GM21825 (cell line): ENCODE measurements at regions not wholly inside any gene's neighbourhood (a gene's known extent, or its start where the extent isn't known, plus 50 kb on each side); places are given as distances from the start of the nearest gene placed in this dataset.

Source experiments
- ATAC-seq: cut with Tn5 transposase; IDR thresholded peaks from one replicate; pipeline ENCODE4 v1.9.1; 2021; ENCODE audit warnings: mild to moderate bottlenecking, moderate library complexity; ENCODE audit not compliant: unreplicated experiment

- no peak for ATAC-seq
These were observed 381.6 kb upstream of the ADAMTS16 start for GRCh38 chr5:4758550-4758949.

GRCh38 chr5:4758996-4759395 is 381.1 kb upstream of the ADAMTS16 start:
- no peak for ATAC-seq

GRCh38 chr5:4762316-4762715 is 377.8 kb upstream of the ADAMTS16 start:
- ATAC-seq: no peak

- ATAC-seq: no peak
These were observed 374.7 kb upstream of the ADAMTS16 start for GRCh38 chr5:4765411-4765810.

- no peak for ATAC-seq
These were observed 374.0 kb upstream of the ADAMTS16 start for GRCh38 chr5:4766101-4766500.

DNA sequence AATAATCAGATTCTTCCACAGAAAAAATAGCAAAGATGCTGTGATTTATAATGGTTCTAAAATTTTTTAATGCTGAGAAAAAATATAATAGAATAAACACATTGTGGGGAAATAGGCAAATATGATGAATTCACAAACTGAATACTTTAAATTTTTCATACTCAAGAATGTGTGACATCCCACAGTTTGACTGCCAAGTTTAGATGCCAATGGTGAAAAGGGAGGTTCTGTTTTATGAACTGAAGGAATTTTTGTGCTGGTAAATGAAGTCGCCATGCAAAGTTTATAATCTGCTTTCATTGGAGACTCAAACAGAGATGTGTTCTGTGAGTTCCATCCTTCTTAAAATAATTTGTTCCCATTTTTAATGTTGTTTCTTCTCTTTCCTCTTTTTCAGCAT is 367.5 kb upstream of the ADAMTS16 start:
- ATAC-seq: no peak

DNA sequence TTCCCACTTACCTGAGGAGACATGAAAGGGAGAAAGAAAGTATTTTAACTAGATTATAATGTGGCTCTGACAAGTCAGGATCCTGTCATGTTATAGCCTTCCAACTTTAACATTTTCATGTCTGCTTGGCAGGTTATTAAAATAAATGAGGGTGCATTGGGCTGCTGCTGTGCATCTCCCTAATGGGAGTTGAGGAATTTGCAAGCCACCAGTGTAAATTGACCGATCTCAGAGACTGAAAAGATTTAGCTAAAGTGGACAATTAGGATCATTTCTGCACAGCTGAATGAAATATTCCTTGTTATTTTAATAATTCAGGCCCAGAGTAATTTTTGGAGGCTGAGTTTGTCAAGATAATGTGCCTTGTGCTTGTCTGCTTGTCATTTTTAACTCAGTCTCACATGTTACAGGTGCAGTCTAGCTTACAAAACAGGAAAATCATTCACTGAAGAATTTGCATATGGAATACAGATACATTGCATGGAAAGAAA is 366.3 kb upstream of the ADAMTS16 start:
- no peak for ATAC-seq

DNA sequence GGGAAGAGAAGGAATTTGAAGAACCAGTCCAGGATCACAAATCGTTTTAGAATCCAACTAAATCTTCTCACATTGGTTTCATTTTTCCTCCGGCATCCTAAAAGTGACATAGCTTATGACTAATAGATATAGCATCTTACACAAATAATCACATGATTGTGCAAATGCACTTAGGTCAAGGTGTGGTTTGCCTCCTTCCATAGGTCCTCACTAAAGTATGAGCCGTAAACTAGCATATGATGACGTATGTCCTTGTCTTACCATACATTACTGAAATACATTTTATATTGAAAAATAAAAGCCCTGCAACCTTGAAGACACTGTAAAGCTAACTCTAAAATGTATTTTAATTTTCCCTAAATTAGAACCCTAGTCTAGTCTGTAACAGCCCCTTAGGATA is 362.7 kb upstream of the ADAMTS16 start:
- ATAC-seq: no peak

DNA sequence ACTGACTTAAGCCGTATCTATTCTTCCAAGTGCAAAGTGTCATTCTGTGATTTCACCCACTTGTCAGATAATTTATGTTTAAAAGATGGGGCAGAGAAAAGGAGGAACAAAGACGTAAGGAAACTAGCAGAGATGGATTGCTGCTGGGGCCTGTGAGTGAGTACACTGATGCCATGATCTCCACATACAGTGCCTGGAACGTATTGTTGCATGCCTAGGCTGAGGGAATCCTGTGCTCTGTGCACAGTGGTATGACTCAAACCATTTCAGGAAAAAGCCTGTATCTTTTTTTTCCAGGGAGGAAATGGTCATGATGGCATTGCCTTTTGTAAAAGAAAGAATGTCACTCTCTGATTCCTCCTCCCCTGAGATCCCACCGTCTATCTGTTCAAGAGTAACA is 359.5 kb upstream of the ADAMTS16 start:
- ATAC-seq: no peak

GRCh38 chr5:4781299-4781698 is 358.8 kb upstream of the ADAMTS16 start:
- no peak for ATAC-seq

GRCh38 chr5:4785971-4786370 is 354.2 kb upstream of the ADAMTS16 start:
- no peak for ATAC-seq

DNA sequence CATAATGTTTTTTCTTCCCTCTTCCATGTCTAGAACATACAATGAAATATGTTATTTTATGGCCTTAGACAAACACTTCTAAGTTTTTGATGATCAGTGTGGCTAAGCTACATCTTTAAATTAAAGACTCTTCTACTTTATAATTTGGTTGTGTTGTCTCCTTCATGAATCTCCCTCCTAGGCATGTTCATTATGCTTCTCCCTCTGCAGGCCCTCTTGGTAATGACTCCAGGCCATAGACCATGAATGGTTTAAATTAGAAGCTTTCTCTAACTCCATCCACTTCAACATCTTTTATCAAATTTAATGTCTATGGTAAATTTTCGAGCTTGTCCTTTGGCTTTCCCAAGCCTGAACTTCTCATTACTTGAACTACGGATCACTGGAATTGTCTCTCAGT is 342.7 kb upstream of the ADAMTS16 start:
- ATAC-seq: no peak

DNA sequence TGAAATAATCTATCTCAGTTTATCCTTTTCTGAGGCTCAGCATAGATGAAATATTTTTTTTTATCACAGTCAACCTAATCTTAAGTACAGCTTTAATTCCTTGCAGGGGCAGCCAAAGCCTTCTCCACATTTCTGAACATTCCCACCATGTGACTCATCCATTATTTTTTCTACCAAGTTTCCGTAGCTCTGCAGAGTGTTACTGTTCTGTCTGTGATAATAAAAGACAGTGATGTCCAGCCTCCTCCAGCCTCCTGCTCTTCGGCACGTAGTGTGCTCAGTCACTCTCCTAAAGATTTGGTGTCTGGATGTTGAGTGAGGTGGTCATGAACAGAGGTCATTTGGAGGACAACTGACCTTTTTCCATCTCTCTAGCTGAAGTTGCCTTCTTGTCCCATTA is 338.1 kb upstream of the ADAMTS16 start:
- no peak for ATAC-seq

DNA sequence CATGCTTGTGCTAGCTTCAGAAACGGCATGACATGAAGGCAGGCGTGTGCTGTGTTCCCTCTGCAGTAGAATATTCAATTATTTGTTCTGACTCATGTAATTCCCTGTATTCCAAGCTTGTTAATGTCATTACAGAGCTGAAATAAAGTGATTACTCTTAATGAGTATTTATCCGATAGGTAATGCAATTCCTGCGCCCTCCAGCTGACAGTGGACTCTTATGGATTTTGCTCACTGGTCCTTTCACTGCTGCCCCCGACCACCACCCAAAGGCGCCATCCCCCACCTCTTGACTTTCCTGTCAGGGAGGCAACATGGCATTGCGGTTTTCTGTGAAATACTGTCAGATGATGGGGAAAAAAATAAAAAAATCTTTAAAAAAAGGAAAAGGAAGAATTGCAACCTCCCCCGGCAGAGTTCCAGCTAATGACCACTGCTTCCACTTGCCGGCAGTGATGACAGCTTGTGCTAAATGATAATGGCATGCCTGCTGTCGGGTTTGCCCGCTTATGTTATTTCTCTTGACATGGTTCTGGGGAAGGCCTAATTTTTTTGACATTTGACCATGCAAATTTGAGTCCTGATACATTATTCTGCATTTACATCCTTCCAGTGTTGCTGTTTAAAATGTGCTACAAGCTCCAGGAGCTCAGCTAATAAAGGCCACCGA is 335.3 kb upstream of the ADAMTS16 start:
- ATAC-seq: no peak

GRCh38 chr5:4815002-4815401 is 325.1 kb upstream of the ADAMTS16 start:
- no peak for ATAC-seq

GRCh38 chr5:4817767-4818166 is 322.4 kb upstream of the ADAMTS16 start:
- no peak for ATAC-seq

DNA sequence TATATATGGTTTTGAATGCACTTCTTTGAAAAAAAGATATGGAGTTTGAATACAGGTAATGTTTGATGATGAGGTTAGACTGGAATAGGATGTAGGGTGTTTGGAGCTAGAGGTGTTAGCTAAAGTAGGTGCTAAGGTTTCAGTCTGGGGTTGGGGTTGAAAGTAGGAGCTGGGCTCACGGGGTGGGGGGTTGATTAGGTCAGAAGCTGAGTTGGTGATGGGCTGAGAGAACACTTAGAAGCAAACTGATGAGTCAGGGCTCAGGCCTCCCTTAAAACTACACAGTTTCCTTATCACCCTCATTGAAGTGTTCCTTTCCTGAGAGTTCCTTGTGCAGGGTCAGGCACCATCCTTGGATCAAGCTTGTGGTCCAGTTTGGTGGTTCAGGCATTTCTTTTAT is 308.8 kb upstream of the ADAMTS16 start:
- no peak for ATAC-seq

DNA sequence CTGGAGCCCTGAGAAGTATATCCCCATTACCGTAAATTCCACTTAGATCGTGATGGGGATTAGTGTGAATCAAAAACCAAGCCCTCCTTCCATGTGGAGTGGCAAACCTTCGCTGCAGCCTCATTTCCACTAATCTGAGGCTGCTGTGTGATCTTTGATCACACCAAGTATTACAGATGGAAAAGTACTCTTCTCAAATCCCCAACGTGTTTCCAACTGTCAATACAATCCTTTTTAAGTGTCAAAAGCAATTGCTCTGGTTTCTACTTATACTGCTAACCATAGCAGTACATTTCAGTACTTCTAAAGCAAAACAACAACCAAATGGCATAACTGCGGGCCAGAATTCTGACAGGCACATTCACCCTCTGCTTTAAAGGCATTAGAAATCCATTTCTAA is 307.7 kb upstream of the ADAMTS16 start:
- ATAC-seq: no peak

GRCh38 chr5:4833104-4833738 is 306.9 kb upstream of the ADAMTS16 start:
- no peak for ATAC-seq

GRCh38 chr5:4837489-4838058 is 302.6 kb upstream of the ADAMTS16 start:
- no peak for ATAC-seq

- ATAC-seq: no peak
These were observed 294.9 kb upstream of the ADAMTS16 start for GRCh38 chr5:4845221-4845620.

DNA sequence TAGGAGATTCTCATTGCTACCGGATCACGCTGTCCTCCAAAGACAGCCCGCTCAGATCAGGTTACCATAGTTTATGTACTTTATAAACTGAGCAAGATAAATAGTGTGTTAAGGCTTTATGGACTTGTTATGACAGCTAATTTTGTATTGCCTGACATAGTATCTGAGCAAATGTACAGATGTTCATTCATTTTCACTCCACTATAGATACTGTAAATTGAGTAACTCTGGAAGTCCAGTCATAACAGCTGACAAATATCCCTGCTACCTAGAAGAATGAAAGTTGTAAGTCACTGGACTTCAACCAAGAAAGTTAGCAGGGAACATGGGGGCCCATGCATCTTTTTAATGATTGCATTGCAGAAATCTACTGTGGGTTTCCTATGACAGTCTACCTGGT is 292.4 kb upstream of the ADAMTS16 start:
- no peak for ATAC-seq
